GM18520 (cell line): ENCODE measurements at regions not wholly inside any gene's neighbourhood (a gene's known extent, or its start where the extent isn't known, plus 50 kb on each side); places are given as distances from the start of the nearest gene placed in this dataset.

Experiments
- ATAC-seq: cut with Tn5 transposase; IDR thresholded peaks from one replicate; pipeline ENCODE4 v1.9.1; 2021; ENCODE audit not compliant: unreplicated experiment

DNA sequence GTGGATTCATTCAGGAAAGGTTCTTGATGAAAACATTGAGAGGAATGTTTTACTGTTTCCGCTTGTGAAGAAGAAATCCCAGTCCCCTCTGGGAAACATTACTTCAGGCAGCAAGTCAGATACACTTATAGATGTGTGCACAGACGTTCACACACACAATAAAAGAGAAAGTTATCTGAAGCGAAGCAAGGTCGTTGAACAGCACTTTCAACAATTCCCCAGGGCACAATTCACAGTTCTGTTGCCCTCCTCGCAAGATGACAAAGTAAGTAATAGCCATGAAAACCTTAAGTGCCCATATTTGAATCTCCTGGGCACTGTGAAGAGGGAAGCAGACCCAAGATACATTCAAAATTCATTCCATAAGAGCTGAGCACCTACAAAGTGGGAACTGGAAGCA, 156.6 kb upstream of the CAND1 start:
- no peak for ATAC-seq

DNA sequence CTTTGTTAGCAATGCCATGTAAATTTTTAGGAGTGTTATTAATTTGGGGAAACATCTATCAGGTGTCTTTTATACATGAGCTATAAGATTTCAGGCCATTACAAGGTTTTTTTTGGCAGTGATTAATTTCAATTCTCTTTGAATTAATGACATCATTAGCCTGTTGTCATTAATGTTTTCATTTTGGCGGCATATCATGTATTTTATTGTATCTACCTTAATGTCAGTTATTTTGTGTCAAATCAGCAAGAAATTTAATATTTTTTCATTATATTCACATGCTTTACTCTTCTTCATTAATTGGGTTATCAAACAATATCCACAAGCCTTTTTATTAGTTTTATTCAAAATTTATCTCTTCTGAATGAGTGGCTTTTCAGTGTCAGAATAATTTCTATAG, 153.0 kb upstream of the CAND1 start:
- ATAC-seq: no peak

GRCh38 chr12:67122584-67122983, 146.6 kb upstream of the CAND1 start:
- ATAC-seq: no peak

- ATAC-seq: no peak
Observed at GRCh38 chr12:67137256-67137655, 131.9 kb upstream of the CAND1 start.

GRCh38 chr12:67141296-67142018, 127.7 kb upstream of the CAND1 start:
- no peak for ATAC-seq

- no peak for ATAC-seq
Observed at GRCh38 chr12:67145692-67146091, 123.5 kb upstream of the CAND1 start.

DNA sequence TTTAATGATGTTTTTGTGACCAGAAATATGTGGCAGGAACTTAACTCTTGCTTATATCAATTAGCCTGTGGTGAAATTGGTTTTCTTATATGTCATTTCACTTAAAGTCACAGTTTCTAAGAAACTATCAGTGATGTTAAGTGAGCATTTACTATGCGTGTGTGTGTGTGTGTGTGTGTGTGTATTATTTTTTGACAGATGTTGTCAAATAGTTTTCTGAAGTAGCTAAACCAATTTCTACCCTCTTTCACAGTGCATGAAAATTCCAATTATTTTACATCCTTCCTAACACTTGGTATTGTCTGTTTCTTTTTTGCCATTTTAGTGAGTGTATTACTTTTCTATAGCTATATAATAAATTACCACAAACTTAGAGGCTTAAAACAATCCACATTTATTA, 122.1 kb upstream of the CAND1 start:
- no peak for ATAC-seq

GRCh38 chr12:67147447-67147846, 121.7 kb upstream of the CAND1 start:
- ATAC-seq: no peak

GRCh38 chr12:67148265-67148664, 120.9 kb upstream of the CAND1 start:
- no peak for ATAC-seq

DNA sequence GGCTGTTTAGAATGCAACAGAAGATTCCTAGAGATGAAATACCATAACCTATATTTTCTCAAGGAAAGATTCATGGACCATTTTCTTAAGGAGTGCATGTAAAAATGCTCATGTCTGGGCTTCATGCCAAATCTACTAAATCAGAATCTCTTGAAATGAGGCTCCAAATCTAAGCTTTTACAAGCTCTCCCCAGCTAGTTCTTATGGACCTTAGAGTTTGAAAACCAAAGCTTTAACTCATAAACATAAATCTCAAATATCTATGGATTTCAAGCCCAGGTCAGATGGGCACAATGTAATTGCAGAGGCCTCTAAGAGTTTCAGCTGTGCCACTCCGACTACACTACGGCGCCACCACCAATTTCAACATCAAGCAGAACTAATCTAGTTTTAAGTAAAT, 117.3 kb upstream of the CAND1 start:
- ATAC-seq: no peak

- no peak for ATAC-seq
Observed at GRCh38 chr12:67152451-67152850, 116.7 kb upstream of the CAND1 start.

DNA sequence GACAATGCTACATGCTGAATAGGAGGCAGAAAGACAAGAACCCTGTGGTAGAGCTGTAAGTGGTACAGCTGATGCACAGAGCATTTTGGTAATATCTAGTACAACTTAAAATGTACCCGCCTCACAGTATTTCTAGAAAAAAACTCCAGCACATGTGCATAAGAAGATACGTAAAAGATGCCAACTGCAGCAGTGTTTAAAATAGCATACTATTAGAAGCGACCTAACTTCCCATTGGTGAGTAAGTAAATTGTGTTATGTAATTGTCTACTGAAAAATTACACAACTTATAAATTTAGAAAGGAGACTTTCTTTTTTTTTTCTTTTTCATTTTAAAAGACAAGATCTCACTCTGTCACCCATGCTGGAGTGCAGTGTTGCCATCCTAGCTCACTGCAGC, 114.3 kb upstream of the CAND1 start:
- no peak for ATAC-seq

DNA sequence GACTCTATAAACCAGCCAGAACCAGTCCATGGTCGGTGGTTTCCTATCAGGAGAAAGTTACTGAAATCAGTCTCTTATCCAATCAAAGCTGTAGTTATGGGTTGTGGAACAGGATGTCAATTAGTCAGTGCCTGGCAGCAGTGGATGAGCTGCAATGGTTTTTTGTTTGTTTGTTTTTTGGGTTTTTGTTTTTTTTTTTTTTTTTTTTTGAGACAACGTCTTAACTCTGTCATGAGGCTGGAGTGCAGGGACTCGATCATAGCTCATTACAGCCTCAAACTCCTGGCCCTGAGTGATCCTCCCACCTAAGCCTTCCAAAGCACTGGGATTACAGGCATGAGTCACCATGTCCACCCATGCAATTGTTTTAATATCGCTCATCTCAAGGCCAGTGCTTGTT, 113.3 kb upstream of the CAND1 start:
- ATAC-seq: no peak

DNA sequence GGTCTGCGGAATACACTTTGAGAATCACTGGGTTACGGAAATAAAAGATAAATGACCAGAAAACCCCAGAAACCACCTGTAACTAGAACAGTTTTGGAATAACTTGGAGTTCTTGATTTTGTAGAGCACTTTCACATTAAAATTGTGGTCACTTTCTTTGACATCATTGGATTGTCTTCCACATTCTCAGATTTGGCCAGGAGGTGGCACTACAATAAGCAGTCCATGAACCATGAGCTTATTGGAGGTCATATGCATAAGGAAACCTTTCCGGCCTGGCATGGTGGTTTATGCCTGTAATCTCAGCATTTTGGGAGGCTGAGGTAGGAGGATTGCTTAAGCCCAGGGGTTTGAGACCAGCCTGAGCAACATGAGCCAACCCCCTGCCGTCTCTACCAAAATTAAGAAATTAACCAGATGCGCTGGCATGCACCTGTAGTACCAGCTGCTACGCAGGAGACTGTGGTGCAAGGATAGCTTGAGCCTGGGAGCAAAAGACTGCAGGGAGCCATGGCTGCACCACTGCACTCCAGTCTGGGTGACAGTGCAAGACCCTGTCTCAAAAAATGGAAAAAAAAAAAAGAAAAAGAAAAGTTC, 107.7 kb upstream of the CAND1 start:
- no peak for ATAC-seq

DNA sequence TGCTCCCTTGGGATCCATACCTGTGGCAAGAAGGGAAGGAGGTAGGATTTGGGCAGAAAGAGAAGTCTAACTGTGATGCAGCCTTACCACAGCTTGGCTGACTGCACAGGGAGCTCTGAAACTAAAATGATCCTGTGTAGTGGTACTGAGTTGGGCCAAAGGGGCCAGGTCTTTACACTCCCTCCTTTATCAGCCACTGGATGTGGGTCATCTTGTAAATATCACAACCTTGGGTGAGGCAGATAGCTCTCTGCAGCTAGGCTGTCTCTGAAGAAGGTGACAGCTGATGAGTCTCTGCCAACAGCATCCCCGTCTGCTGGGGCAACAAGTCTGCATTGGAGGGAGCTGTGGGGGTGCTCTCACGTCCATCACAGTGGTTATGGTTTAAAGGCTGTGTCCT, 95.9 kb upstream of the CAND1 start:
- ATAC-seq: no peak

- ATAC-seq: no peak
Observed at GRCh38 chr12:67182551-67182950, 86.6 kb upstream of the CAND1 start.

DNA sequence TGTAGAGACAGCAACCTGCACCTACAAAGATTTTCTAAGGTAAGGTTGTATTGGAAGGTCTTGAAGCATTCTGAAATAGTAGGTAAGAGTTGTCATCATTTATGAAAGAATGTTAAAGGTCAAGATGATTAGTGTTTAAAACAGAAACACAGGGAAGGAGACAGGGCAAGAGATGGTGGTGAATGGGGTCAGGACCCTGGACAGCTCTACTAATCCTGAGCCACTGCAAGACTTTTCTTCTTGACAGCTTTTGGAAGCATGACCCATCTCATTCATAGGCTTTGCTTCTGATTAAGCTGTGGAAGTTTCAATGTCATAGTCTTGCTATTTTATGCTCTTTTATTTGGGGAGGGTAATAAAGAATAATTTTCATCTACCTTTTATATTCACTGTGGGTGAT, 75.5 kb upstream of the CAND1 start:
- ATAC-seq: no peak

DNA sequence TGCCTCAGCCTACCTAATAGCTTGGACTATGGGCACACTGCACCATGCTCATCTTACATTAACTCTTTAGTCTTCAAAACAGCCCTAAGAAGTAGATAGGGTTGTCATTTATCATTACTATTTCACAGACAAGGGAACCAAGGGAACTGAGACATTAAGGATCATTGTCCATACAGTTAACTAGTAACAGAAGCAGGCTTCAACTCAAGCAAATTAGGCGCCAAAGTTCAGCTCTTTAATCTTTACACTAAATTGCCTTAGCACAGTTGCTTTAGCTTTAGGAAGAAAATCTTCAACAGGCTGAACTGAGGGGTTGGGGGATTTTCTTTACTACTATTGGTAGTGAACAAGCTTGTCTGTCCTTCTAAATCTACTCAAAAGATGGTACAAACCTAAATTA, 68.8 kb upstream of the CAND1 start:
- no peak for ATAC-seq

GRCh38 chr12:67202011-67202677, 67.0 kb upstream of the CAND1 start:
- ATAC-seq: no peak

- ATAC-seq: no peak
Observed at GRCh38 chr12:67202678-67203012, 66.5 kb upstream of the CAND1 start.

DNA sequence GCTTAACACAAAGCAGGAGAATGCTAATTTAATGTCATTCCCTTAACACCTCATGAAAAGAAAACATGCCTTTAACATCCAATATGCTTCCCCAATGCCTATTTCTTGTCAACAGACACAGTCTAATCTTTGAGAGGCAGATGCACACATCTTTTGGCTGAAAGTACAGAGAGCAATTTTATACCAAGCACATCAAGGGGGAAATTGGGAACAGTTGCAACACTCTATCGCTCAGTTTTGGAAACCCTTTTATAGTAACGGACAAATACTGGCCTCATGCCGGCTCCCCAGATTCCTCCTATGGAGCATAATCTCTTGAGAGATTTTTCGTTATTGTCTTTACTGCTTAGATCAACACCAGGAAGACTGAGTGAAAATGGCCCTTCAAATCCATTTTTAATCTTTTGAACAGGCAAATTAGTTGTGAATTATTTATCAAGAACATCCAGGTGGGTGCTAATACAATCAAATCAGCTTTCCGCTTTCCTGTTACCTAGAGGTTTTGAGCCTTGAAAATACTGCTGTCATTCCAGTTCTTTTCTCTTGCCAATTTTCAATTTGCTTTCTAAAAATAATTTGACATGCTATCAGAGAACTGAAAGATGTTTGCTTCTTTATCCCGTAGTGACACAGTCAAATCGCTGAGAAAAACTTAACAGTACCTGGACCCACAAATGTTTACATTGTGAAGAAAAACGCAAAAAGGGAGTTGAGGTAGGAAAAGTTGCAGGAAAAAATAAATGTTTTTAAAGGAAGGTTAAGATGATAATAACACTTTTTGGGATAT, 60.7 kb upstream of the CAND1 start:
- no peak for ATAC-seq

- no peak for ATAC-seq
Observed at GRCh38 chr12:67211029-67211428, 58.1 kb upstream of the CAND1 start.
